ENCODE measurements at regions not wholly inside any gene's neighbourhood (a gene's known extent, or its start where the extent isn't known, plus 50 kb on each side); places are given as distances from the start of the nearest gene placed in this dataset.

- H2AFZ ChIP-seq (ENCODE audit: low read length) = no peak overlapping the region
- no peaks in the 10 kb centered on the region for H3K4me1 ChIP-seq (ENCODE audit: control insufficient read depth, extremely low read depth, insufficient read depth, low read length)
- TF ChIP-seq EZH2 (IDR thresholded peaks at IDR 0.05; ENCODE audit: low read length, missing control alignments) = no peak
- no peak for TF ChIP-seq CTCF (conservative IDR thresholded peaks at IDR 0.05 in 1 of 2, IDR thresholded peaks at IDR 0.05 in 1 of 2; ENCODE audit: low read depth in 1 of 2, low read length in 2 of 2)
- no peaks in the 10 kb centered on the region for H4K20me1 ChIP-seq (ENCODE audit: control insufficient read depth, extremely low read depth, insufficient read depth, low read length)
- H3K27ac ChIP-seq (ENCODE audit: insufficient read depth, low read length) = no peak overlapping the region
- H3K4me3 ChIP-seq (replicated peaks in 1 of 4; ENCODE audit: control extremely low read depth in 1 of 4, insufficient read depth in 1 of 4, low read depth in 3 of 4, low read length in 4 of 4) = no peak overlapping the region
- H3K36me3 ChIP-seq (ENCODE audit: control insufficient read depth, insufficient read depth, low read length) = no peaks in the 10 kb centered on the region
- H3K79me2 ChIP-seq (ENCODE audit: control insufficient read depth, insufficient read depth, low read length) = no peaks in the 10 kb centered on the region
- DNase-seq (ENCODE audit: low read depth in 2 of 2) = no peak
- H3K27me3 ChIP-seq (ENCODE audit: control insufficient read depth, insufficient read depth, low read length) = no peaks in the 10 kb centered on the region
- no peaks in the 10 kb centered on the region for H3K9me3 ChIP-seq (ENCODE audit: control insufficient read depth, insufficient read depth, low read depth, low read length)
- no peak overlapping the region for H3K4me2 ChIP-seq (ENCODE audit: extremely low read depth, insufficient read depth, low read length)
- no peak overlapping the region for H3K9ac ChIP-seq (ENCODE audit: insufficient read depth, low read length)
These were observed 1263.1 kb downstream of the PCDH7 start for GRCh38 chr4:31983246-31983645.

DNA sequence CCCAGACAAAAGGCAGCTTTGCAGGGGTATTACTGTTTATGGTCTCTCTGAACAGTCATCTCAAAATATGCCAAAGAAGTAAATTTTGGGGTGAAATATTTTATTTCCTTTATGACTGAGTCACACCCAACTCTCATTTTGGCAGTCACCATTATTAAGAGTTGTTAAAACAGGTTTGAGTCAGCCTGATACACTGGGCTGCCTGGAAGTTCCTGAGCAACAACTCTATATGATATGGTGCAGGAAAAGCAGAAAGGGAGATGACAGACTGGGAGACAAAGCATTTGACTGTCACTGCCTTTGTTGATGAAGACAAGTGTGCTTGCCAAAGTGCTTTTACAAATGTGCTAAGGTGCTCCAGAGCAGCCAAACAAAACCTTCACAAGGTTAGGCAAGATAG is 1263.5 kb downstream of the PCDH7 start:
- no peak overlapping the region for H3K4me3 ChIP-seq (replicated peaks in 1 of 4; ENCODE audit: control extremely low read depth in 1 of 4, insufficient read depth in 1 of 4, low read depth in 3 of 4, low read length in 4 of 4)
- H4K20me1 ChIP-seq (ENCODE audit: control insufficient read depth, extremely low read depth, insufficient read depth, low read length) = no peaks in the 10 kb centered on the region
- H3K27me3 ChIP-seq (ENCODE audit: control insufficient read depth, insufficient read depth, low read length) = no peaks in the 10 kb centered on the region
- H3K9ac ChIP-seq (ENCODE audit: insufficient read depth, low read length) = no peak overlapping the region
- no peak overlapping the region for H3K27ac ChIP-seq (ENCODE audit: insufficient read depth, low read length)
- no peak for DNase-seq (ENCODE audit: low read depth in 2 of 2)
- H3K4me2 ChIP-seq (ENCODE audit: extremely low read depth, insufficient read depth, low read length) = no peak overlapping the region
- TF ChIP-seq EZH2 (IDR thresholded peaks at IDR 0.05; ENCODE audit: low read length, missing control alignments) = no peak
- H3K79me2 ChIP-seq (ENCODE audit: control insufficient read depth, insufficient read depth, low read length) = no peaks in the 10 kb centered on the region
- H3K9me3 ChIP-seq (ENCODE audit: control insufficient read depth, insufficient read depth, low read depth, low read length) = no peaks in the 10 kb centered on the region
- no peak overlapping the region for H2AFZ ChIP-seq (ENCODE audit: low read length)
- no peaks in the 10 kb centered on the region for H3K4me1 ChIP-seq (ENCODE audit: control insufficient read depth, extremely low read depth, insufficient read depth, low read length)
- no peaks in the 10 kb centered on the region for H3K36me3 ChIP-seq (ENCODE audit: control insufficient read depth, insufficient read depth, low read length)

DNA sequence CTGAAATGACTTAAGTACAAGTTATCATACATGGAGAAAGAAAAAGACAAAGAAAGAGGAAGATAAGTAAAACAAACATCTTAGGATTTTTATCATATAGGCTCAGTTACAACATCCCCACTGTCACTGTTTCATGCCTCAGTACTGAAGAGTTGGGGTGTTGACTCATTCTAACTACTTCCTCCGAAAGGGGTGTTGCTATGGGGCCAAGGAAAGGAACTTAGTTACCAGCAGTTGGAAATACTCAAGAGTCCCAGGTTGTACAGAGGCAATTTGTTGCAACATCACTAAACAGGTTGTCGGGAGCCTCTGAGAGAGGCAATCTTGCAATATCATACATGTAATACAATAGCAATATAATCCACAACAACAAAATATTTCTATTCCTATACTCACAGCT is 1264.7 kb downstream of the PCDH7 start:
- Histone ChIP-seq H2AFZ (ENCODE audit: low read length) (no peak overlapping the region), H3K4me3 (replicated peaks in 1 of 4; ENCODE audit: control extremely low read depth in 1 of 4, insufficient read depth in 1 of 4, low read depth in 3 of 4, low read length in 4 of 4) (no peak overlapping the region), H3K4me2 (ENCODE audit: extremely low read depth, insufficient read depth, low read length) (no peak overlapping the region), H3K79me2 (ENCODE audit: control insufficient read depth, insufficient read depth, low read length) (no peaks in the 10 kb centered on the region), H3K27me3 (ENCODE audit: control insufficient read depth, insufficient read depth, low read length) (no peaks in the 10 kb centered on the region), H3K27ac (ENCODE audit: insufficient read depth, low read length) (no peak overlapping the region), H3K9me3 (ENCODE audit: control insufficient read depth, insufficient read depth, low read depth, low read length) (no peaks in the 10 kb centered on the region), H3K9ac (ENCODE audit: insufficient read depth, low read length) (no peak overlapping the region), H3K4me1 (ENCODE audit: control insufficient read depth, extremely low read depth, insufficient read depth, low read length) (no peaks in the 10 kb centered on the region), H3K36me3 (ENCODE audit: control insufficient read depth, insufficient read depth, low read length) (no peaks in the 10 kb centered on the region), H4K20me1 (ENCODE audit: control insufficient read depth, extremely low read depth, insufficient read depth, low read length) (no peaks in the 10 kb centered on the region)
- DNase-seq (ENCODE audit: low read depth in 2 of 2) = peak in 1 of 2 donors; percentile 1
- TF ChIP-seq CTCF (conservative IDR thresholded peaks at IDR 0.05 in 1 of 2, IDR thresholded peaks at IDR 0.05 in 1 of 2; ENCODE audit: low read depth in 1 of 2, low read length in 2 of 2) (no peak), EZH2 (IDR thresholded peaks at IDR 0.05; ENCODE audit: low read length, missing control alignments) (no peak)

All from fibroblast of lung (primary cell).